Adrenal gland (tissue), 9 donors: ENCODE measurements at regions not wholly inside any gene's neighbourhood (a gene's known extent, or its start where the extent isn't known, plus 50 kb on each side); places are given as distances from the start of the nearest gene placed in this dataset.
A peak's percentile ranks its signal among the peaks of the same experiment; 100 is the strongest.

Experiments
- DNase-seq, 7 donors: peaks; one replicate each; pipeline ENCODE4 v3.0.0-alpha.2; 2019 to 2020
- H3K27ac ChIP-seq, 5 donors: fragments of 200-600 bp; sonication (generic) in 4 of 5; 1 replicate in 3 of 5; 2 replicates in 2 of 5; pipeline versions ENCODE4 v1.5.1 to v1.8.0; 2016 to 2020; ENCODE audit warnings: mild to moderate bottlenecking in 1 of 5
- H3K27me3 ChIP-seq: fragments of 200-600 bp; 2 replicates; pipeline ENCODE4 v1.8.0; 2021
- H3K36me3 ChIP-seq, 2 donors: fragments of 200-600 bp; replicated peaks in 1 of 2; 1 replicate in 1 of 2; 2 replicates in 1 of 2; pipeline versions ENCODE4 v1.5.1 to v1.8.0; 2018 to 2022
- H3K4me1 ChIP-seq, 2 donors: fragments of 200-600 bp; replicated peaks in 1 of 2; 1 replicate in 1 of 2; 2 replicates in 1 of 2; pipeline versions ENCODE4 v1.5.1 to v1.8.0; 2018 to 2021
- H3K4me3 ChIP-seq, 4 donors: fragments of 200-600 bp; sonication (generic) in 3 of 4; one replicate each; pipeline ENCODE4 v1.5.1; 2016 to 2018
- H3K9me3 ChIP-seq, 3 donors: fragments of 200-600 bp; sonication (generic) in 1 of 3; replicated peaks in 1 of 3; 1 replicate in 2 of 3; 2 replicates in 1 of 3; pipeline versions ENCODE4 v1.5.1 to v1.8.0; 2016 to 2021
- CTCF ChIP-seq, 6 experiments: fragments of 450-650 bp in 4 of 6; fragments of 200-600 bp in 2 of 6; sonication (generic) in 1 of 6; IDR thresholded peaks; 1 replicate in 5 of 6; 2 replicates in 1 of 6; pipeline versions ENCODE4 v1.5.1 to v1.8.0; 2016 to 2021; ENCODE audit warnings: antibody characterized with exemption in 6 of 6, mild to moderate bottlenecking in 2 of 6, moderate library complexity in 1 of 6
- POLR2A ChIP-seq, 2 donors: fragments of 450-650 bp; IDR thresholded peaks; one replicate each; pipeline ENCODE4 v1.6.1; 2017; ENCODE audit warnings: antibody characterized with exemption in 2 of 2, mild to moderate bottlenecking in 2 of 2, moderate library complexity in 1 of 2
- WGBS, 4 donors: extraction: QIAGEN DNeasy Blood & Tissue Kit in 2 of 4; methylation state at CpG; one replicate each; pipeline versions ENCODE4 v1.1.5 to v1.1.7; 2013 to 2017; 5-methylcytosine and 5-hydroxymethylcytosine counted together
- intact Hi-C, 2 donors: fragments of 100-400 bp; cut with DNase I; formaldehyde crosslinking; loops; one replicate each; pipeline versions ENCODE4 v1.14.1 to v1.15.0; 2022 to 2023
- donor health status: healthy with polysubstance abuse.
- donor health status: Bipolar disorder and iron deficiency.
- donor health status: DM: yes; HTN: yes; CAD: no.
- donor health status: DM: no; HTN: no; CAD: no.
- donor health status: DM: no; HTN: no; CAD: no.

GRCh38 chr6:170117111-170117972 is 173.5 kb downstream of the DLL1 start:
- Histone ChIP-seq H3K36me3 (no peaks in the 10 kb centered on the region), H3K4me3 (no peak overlapping the region), H3K27ac (no peak overlapping the region), H3K27me3 (no peaks in the 10 kb centered on the region), H3K4me1 (no peaks in the 10 kb centered on the region), H3K9me3 (peaks cover 0 to 10% (median 9%) of the 10 kb centered on the region in 3 donors)
- WGBS, 4 donors, result 72 to 83% (median 79%) methylated on average over 18 to 21 of the region's 21 CpGs
- peak in 4 of 7 donors; percentile 1 to 44 (median 8) for DNase-seq
- TF ChIP-seq CTCF (IDR thresholded peaks at IDR 0.05) (no peak), POLR2A (IDR thresholded peaks at IDR 0.05) (no peak)
- intact Hi-C loops, result no loop called here

GRCh38 chr6:170116636-170117035 is 174.2 kb downstream of the DLL1 start:
- H3K4me1 ChIP-seq, result no peaks in the 10 kb centered on the region
- no peak overlapping the region for H3K4me3 ChIP-seq
- intact Hi-C loops, result no loop called here
- no peak overlapping the region for H3K27ac ChIP-seq
- H3K36me3 ChIP-seq, result no peaks in the 10 kb centered on the region
- DNase-seq, result peak in 3 of 7 donors; percentile 3 to 39 (median 5)
- WGBS, 4 donors, result 59 to 76% (median 67%) methylated on average over 4 to 7 of the region's 7 CpGs
- TF ChIP-seq POLR2A (IDR thresholded peaks at IDR 0.05) (no peak), CTCF (IDR thresholded peaks at IDR 0.05) (no peak)
- no peaks in the 10 kb centered on the region for H3K27me3 ChIP-seq
- H3K9me3 ChIP-seq, result peaks cover 0 to 9% (median 9%) of the 10 kb centered on the region in 3 donors

- WGBS, 4 donors, result 62 to 76% (median 69%) methylated on average over 6 to 15 of the region's 15 CpGs
- intact Hi-C loops, result no loop called here
- no peaks in the 10 kb centered on the region for H3K4me1 ChIP-seq
These were observed 175.7 kb downstream of the DLL1 start for GRCh38 chr6:170114956-170115855.

More at GRCh38 chr6:170114956-170115855, 175.7 kb downstream of the DLL1 start:
- no peak for TF ChIP-seq CTCF (IDR thresholded peaks at IDR 0.05)
- TF ChIP-seq POLR2A (IDR thresholded peaks at IDR 0.05), result no peak
- Histone ChIP-seq H3K4me3 (no peak overlapping the region), H3K27me3 (no peaks in the 10 kb centered on the region), H3K36me3 (no peaks in the 10 kb centered on the region), H3K27ac (no peak overlapping the region), H3K9me3 (peaks cover 0 to 6% (median 0%) of the 10 kb centered on the region in 3 donors)
- peak in 3 of 7 donors; percentile 7 to 15 (median 8) for DNase-seq
